ENCODE measurements at regions not wholly inside any gene's neighbourhood (a gene's known extent, or its start where the extent isn't known, plus 50 kb on each side); places are given as distances from the start of the nearest gene placed in this dataset.
A peak's percentile ranks its signal among the peaks of the same experiment; 100 is the strongest.
"Not testable (repeated sequence)": the region's sequence is repeated elsewhere in the genome, so short reads cannot be mapped to it uniquely, and the experiment has no call there.

DNA sequence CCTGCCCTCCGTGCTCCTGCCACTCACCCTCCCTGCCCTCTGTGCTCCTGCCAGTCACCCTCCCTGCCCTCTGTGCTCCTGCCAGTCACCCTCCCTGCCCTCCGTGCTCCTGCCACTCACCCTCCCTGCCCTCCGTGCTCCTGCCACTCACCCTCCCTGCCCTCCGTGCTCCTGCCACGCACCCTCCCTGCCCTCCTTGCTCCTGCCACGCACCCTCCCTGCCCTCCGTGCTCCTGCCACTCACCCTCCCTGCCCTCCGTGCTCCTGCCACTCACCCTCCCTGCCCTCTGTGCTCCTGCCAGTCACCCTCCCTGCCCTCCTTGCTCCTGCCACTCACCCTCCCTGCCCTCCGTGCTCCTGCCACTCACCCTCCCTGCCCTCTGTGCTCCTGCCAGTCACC, 145.4 kb upstream of the ZNF469 start:
- H3K4me3 Mint-ChIP-seq; H3K27ac Mint-ChIP-seq (ENCODE audit: low read depth); H3K36me3 Mint-ChIP-seq (ENCODE audit: insufficient read depth); H3K4me1 Mint-ChIP-seq; ATAC-seq (replicated peaks; ENCODE audit: extremely low read depth, poor library complexity, severe bottlenecking); H3K9me3 Mint-ChIP-seq; DNase-seq (ENCODE audit: low spot score in 2 of 2): not testable (repeated sequence)
- peaks cover 22% of the 10 kb centered on the region for H3K27me3 Mint-ChIP-seq

DNA sequence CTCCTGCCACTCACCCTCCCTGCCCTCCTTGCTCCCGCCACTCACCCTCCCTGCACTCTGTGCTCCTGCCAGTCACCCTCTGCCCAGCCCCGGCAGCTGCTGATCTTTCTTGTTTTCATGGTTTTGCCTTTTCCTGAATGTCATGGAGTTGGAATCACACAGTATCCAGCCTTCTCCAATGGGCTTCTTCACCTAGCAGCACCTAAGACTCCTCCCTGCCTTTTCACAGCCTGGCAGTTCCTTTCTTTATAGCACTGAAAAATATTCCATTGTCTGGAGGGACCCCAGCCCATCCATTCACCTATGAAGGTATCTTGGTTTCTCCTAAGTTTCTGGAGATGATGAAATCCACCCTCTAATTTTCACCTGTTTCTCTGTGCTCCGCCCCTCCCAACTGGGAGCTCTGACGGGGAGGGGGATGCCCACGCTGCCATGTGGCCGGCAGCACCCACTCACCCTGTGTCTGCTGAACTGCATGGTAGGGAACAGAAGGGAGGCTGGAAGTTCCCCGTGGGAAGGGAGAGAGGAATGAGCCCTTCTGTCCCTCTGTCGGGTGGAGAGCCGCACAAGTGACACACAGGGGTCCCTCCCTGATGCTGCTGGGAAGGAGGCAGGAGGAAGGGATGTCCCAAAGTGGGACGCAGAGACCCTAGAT, 144.9 kb upstream of the ZNF469 start:
- not testable (repeated sequence) for ATAC-seq (replicated peaks; ENCODE audit: extremely low read depth, poor library complexity, severe bottlenecking); H3K4me1 Mint-ChIP-seq; DNase-seq (ENCODE audit: low spot score in 2 of 2); H3K9me3 Mint-ChIP-seq; H3K27ac Mint-ChIP-seq (ENCODE audit: low read depth); H3K4me3 Mint-ChIP-seq; H3K36me3 Mint-ChIP-seq (ENCODE audit: insufficient read depth)
- H3K27me3 Mint-ChIP-seq: peaks cover 22% of the 10 kb centered on the region

DNA sequence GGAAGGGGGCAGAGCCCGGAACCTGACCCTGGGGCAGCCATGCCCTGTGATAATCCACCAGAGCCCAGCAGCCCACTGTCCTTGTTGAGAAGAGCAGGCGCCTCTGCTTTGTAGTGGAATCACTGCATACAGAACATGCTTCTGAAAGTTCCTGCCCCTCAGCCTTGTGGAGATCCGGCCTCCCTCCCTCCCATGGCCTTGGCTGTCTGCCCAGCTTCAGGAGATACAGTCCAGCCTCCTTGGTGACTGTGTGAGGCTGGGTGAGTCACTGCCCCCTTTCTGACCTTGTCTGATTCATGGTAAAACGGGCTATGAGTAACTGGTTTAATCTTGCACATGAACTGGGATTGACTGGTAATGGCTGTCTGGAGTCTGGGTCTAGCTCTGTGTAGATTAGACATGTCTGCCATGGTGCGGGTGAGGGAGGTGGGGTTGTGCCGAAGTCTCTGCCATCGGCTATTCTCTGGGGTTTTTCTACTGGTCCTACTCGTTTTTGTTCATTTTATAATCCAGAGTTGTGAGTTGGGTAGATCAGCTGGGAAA, 144.0 kb upstream of the ZNF469 start:
- not testable (repeated sequence) for H3K36me3 Mint-ChIP-seq (ENCODE audit: insufficient read depth); H3K9me3 Mint-ChIP-seq; H3K27ac Mint-ChIP-seq (ENCODE audit: low read depth); H3K4me1 Mint-ChIP-seq; DNase-seq (ENCODE audit: low spot score in 2 of 2); H3K4me3 Mint-ChIP-seq
- peaks cover 22% of the 10 kb centered on the region for H3K27me3 Mint-ChIP-seq
- ATAC-seq (replicated peaks; ENCODE audit: extremely low read depth, poor library complexity, severe bottlenecking): peak; percentile 56

DNA sequence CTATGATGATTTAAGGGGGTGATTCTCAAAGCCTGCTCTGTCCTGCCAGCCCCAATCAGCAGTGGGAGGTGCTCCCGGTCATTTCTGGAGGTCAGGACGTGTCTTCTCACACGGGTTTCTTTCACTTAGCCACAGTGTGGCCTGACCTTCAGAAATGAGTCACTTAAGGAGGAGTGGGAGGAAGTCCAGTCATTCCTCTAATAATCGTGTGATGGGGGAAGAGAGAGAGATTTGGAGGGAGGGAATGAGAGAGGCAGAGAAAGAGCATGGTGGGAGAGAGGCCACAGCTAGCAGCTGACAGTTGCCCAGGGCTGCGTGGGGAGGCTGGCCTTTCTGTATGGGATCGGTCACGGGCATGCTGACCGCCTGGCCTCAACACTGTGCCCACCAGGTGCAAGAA, 142.6 kb upstream of the ZNF469 start:
- H3K36me3 Mint-ChIP-seq (ENCODE audit: insufficient read depth); ATAC-seq (replicated peaks; ENCODE audit: extremely low read depth, poor library complexity, severe bottlenecking); H3K4me3 Mint-ChIP-seq; H3K27ac Mint-ChIP-seq (ENCODE audit: low read depth); H3K9me3 Mint-ChIP-seq; H3K4me1 Mint-ChIP-seq; DNase-seq (ENCODE audit: low spot score in 2 of 2): not testable (repeated sequence)
- peaks cover 21% of the 10 kb centered on the region for H3K27me3 Mint-ChIP-seq

DNA sequence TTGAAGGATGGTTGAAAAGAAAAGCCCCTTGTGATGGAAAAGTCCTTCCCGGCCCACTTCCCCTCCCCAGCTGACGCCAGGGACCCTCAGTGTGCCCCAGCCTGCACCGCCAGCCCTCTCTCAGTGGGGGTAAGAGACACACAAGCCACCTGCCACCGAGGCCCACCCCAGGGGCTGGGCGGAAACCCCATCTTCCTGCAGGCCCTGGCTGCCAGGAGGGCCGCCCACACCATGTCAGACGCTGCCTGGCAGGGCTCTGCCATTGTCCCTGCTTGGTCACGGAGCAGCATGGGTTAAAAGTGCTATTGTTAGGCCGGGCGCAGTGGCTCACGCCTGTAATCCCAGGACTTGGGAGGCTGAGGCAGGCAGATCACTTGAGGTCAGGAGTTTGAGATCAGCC, 142.0 kb upstream of the ZNF469 start:
- H3K27ac Mint-ChIP-seq (ENCODE audit: low read depth); H3K36me3 Mint-ChIP-seq (ENCODE audit: insufficient read depth); H3K4me1 Mint-ChIP-seq; H3K9me3 Mint-ChIP-seq; ATAC-seq (replicated peaks; ENCODE audit: extremely low read depth, poor library complexity, severe bottlenecking); DNase-seq (ENCODE audit: low spot score in 2 of 2); H3K4me3 Mint-ChIP-seq: not testable (repeated sequence)
- H3K27me3 Mint-ChIP-seq: peaks cover 15% of the 10 kb centered on the region

DNA sequence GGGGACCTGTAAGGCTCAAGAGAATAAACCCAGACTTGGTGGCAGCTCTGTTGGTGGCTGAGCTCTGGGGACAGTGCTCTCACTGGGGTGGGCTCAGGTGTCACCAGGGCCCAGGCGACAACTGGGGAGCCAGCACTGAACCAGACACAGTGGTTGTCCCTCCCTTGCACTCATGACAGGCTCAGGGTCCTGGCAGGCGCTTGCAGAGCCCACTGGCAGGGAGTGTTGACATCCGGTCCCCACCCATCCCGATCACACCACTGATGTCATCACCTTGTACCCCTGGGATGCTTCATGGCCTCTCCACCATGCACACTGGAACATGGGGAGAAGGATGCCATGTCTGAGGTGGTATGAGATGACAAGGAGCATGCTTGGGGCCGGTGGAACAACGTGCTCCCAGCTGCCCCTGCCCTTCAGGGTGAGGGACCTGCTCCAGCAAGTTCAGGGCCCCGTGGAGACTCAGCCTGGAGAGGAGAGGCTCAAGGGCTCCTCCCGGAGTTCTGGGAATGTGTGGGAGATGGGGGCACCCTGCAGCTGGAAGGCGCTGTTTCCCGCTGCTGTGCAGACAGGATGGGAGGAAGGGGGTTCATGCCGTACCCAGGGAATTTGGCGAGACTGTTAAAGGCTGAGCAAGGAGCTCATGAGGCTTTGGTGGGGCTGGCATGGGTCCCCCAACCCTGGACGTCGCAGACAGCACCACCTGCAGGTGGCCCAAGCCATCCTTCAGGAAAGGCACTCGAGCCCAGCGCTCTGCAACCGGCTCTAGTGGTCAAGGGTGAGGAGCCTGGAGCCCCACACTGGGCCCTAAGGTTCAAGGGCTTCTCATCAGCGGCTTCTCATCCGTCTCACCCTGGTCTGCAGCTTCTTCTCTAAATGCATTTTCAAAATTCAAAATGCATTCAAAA, 141.1 kb upstream of the ZNF469 start:
- H3K4me3 Mint-ChIP-seq; H3K36me3 Mint-ChIP-seq (ENCODE audit: insufficient read depth); DNase-seq (ENCODE audit: low spot score in 2 of 2); ATAC-seq (replicated peaks; ENCODE audit: extremely low read depth, poor library complexity, severe bottlenecking); H3K27ac Mint-ChIP-seq (ENCODE audit: low read depth); H3K4me1 Mint-ChIP-seq; H3K9me3 Mint-ChIP-seq: not testable (repeated sequence)
- peaks cover 10% of the 10 kb centered on the region for H3K27me3 Mint-ChIP-seq

DNA sequence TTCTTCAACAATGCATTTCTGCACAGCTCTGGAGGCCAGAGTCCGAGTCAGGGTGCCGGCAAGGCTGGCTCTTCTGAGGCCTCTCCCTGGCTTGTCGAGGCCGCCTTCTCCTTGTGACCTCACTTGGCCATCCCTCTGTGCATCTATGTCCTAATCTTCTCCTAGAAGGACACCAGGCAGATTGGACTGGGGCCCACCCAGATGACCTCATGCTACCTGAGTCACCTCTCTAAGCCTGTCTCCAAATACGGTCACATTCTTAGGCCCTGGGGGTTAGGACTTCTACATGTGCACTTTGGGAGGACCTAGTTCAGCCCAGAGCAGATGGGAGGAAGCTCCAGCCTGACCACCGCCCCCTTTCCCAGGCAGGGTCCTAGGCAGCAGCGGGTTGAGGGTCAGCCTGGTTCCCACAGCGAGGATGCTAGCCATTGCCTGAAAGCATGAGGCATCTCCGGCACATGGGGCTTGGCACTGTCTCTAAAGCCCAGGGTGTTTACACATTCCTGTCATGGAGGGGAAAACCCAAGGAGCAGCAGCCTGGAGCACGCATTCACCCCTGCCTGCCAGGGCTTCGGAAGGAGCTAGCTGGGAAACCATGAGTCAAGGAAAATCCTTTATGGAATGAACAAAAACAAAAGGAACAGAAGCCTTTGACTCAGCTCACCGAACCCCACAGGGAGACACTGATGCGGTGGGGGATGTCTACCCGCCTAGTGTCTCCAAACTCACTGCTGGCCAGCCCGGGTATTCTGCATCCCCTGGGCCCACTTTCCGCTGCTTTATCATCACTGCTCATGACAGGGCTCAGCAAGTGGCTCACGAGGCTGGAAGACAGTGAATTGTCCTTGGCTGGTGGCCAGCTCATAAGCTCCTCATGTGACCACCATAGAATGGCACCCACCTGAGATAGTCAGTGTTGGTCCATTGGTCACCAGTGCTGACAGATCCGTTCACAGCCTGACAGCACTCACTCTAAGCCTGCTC, 140.2 kb upstream of the ZNF469 start:
- H3K27me3 Mint-ChIP-seq; H3K36me3 Mint-ChIP-seq (ENCODE audit: insufficient read depth); ATAC-seq (replicated peaks; ENCODE audit: extremely low read depth, poor library complexity, severe bottlenecking); H3K4me3 Mint-ChIP-seq; H3K9me3 Mint-ChIP-seq; DNase-seq (ENCODE audit: low spot score in 2 of 2); H3K27ac Mint-ChIP-seq (ENCODE audit: low read depth); H3K4me1 Mint-ChIP-seq: not testable (repeated sequence)

DNA sequence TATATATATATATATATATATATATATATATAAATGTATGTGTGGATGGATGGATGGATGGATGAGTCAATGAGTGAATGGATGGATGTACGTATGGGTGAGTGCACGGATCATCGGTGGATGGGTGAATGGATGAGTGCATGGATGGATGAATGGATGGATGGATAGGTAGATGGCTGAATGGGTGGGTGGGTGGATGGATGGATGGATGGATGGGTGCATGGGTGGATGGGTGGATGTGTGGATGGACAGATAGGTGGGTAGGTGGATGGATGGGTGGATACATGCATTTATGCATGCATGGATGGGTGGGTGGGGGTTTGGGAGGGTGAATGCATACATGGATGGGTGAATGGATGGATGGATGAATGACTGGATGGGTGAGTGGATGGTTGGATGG, 138.8 kb upstream of the ZNF469 start:
- not testable (repeated sequence) for H3K9me3 Mint-ChIP-seq; ATAC-seq (replicated peaks; ENCODE audit: extremely low read depth, poor library complexity, severe bottlenecking)

DNA sequence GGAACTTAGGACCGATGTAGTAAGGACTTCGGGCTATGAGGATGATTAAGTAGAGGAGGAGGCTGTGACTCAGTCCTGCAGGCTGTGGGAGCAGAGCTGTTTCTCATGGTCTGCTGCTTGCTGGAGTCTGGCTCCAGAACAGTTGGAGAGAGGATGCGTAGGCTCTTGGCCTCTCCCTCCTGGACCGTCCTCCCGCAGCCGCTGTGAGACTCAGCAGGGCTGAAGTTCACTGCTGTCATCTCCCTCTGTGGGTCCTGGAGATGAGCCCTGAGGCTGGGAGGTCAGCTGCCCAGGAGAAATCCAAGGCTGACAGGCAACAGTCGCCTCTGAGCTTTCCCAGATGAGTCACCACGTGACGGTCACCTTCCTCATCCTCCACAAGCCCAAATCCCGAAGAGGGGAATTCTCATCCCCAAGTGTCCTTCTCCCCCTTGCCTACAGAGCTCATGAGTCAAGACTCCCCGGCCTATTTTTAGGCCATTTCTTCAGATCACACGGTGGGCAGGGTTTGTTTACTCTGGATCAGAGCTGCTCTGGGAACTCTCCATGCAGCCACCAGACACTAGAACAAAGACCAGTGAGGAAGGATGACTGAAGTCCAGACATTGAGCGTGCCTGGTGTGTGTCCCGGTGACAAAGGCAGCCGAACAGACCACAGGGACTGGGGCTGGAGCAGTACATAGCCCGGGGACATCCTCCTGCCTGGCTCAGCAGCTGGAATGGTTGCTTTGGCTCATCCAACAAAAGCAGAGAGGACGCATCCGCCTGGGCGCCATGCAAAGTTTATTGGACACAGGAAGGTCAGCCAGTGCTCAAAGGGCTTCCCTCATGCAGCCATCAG, 137.3 kb upstream of the ZNF469 start:
- H3K36me3 Mint-ChIP-seq (ENCODE audit: insufficient read depth); H3K27me3 Mint-ChIP-seq; H3K4me3 Mint-ChIP-seq; H3K4me1 Mint-ChIP-seq; DNase-seq (ENCODE audit: low spot score in 2 of 2); H3K9me3 Mint-ChIP-seq; H3K27ac Mint-ChIP-seq (ENCODE audit: low read depth); ATAC-seq (replicated peaks; ENCODE audit: extremely low read depth, poor library complexity, severe bottlenecking): not testable (repeated sequence)

More for the DNA sequence above, 138.8 kb upstream of the ZNF469 start:
- not testable (repeated sequence) for H3K4me3 Mint-ChIP-seq; DNase-seq (ENCODE audit: low spot score in 2 of 2); H3K4me1 Mint-ChIP-seq; H3K36me3 Mint-ChIP-seq (ENCODE audit: insufficient read depth); H3K27me3 Mint-ChIP-seq; H3K27ac Mint-ChIP-seq (ENCODE audit: low read depth)

DNA sequence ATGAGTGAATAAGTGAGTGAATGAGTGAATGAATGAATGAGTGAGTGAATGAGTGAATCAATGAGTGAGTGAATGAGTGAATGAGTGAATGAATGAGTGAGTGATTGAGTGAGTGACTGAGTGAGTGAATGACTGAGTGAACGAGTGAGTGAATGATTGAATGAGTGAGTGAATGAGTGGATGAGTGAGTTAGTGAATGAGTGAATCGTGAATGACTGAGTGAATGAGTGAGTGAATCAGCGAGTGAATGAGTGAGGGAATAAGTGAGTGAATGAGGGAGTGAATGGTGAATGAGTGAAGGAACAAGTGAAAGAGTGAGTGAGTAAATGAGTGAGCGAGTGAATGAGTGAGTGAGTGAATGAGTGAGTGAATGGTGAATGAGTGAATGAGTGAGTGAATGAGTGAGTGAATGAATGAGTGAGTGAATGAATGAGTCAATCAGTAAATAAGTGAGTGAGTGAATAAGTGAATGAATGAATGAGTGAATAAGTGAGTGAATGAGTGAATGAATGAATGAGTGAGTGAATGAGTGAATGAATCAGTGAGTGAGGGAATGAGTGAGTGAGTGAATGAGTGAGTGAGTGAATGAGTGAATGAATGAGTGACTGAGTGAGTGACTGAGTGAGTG, 135.7 kb upstream of the ZNF469 start:
- not testable (repeated sequence) for H3K4me3 Mint-ChIP-seq; H3K36me3 Mint-ChIP-seq (ENCODE audit: insufficient read depth); DNase-seq (ENCODE audit: low spot score in 2 of 2); ATAC-seq (replicated peaks; ENCODE audit: extremely low read depth, poor library complexity, severe bottlenecking); H3K27ac Mint-ChIP-seq (ENCODE audit: low read depth); H3K27me3 Mint-ChIP-seq; H3K4me1 Mint-ChIP-seq; H3K9me3 Mint-ChIP-seq

DNA sequence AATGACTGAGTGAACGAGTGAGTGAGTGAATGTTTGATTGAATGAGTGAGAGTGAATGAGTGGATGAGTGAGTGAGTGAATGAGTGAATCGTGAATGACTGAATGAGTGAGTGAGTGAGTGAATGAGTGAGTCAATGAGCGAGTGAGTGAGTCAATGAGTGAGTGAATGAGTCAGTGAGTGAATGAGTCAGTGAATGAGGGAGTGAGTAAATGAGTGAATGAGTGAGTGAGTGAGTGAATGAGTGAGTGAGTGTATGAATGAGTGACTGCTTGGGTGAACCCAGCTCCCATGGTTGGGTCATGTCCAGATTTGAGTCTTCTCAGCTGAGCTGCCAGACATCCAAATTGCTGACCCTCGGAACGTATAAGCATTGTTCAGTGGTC, 135.2 kb upstream of the ZNF469 start:
- ATAC-seq (replicated peaks; ENCODE audit: extremely low read depth, poor library complexity, severe bottlenecking); H3K36me3 Mint-ChIP-seq (ENCODE audit: insufficient read depth); H3K27me3 Mint-ChIP-seq; H3K4me3 Mint-ChIP-seq; DNase-seq (ENCODE audit: low spot score in 2 of 2); H3K27ac Mint-ChIP-seq (ENCODE audit: low read depth); H3K9me3 Mint-ChIP-seq; H3K4me1 Mint-ChIP-seq: not testable (repeated sequence)

Measured in central memory CD8-positive, alpha-beta T cell (primary cell).